ENCODE measurements at regions not wholly inside any gene's neighbourhood (a gene's known extent, or its start where the extent isn't known, plus 50 kb on each side); places are given as distances from the start of the nearest gene placed in this dataset.

GRCh38 chr1:59158321-59158720, 138.6 kb upstream of the FGGY start:
- no peak for DNase-seq

DNA sequence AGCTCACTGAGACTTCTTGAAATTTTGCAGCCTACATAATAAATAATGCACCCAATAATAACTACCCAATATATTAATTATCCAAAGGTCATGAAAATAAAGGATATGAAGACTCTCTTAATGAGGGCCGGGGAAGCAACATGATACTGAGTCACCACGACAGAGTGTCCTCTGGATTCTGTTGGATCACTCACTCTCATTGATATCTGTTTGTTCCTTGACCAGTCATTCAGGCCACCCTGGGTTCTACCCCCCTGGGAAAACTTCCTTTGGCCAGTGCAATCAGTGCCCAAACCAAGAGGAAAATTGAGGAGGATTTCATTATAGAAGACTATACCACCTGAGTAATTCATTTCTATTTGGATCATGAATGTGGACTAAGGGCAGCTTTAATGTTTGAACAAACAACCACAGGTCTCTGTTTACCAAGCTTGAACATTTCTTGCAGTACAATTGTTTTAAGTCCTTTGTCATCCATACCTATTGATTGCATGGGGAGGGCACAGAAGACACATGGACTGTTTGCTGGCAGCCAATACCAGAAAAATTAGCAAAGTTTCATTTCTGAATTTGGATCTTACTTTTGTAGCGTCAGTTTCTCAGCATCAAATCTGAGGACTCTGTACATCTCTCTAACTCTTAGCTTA, 137.2 kb upstream of the FGGY start:
- DNase-seq: no peak

DNA sequence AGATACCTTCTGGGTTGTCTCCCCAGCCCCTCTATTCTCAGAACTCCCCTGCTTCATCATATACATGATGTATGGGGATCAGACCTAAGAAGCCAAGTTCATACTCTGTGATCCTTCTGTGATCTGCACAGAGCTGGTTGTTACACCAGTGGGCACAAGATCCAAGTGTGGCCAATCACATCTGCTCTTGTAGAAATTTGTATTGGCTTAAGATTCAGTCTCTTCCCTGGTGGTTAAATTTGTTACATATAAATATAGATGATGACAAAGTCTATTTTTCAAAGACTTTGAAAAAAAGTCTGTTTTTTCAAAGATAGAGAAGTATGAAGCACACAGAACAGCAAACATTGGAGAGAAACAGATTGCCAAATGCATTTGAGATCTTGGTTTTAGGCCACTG, 135.8 kb upstream of the FGGY start:
- DNase-seq: no peak

- DNase-seq: no peak
These were observed 134.2 kb upstream of the FGGY start for GRCh38 chr1:59162665-59163064.

GRCh38 chr1:59163268-59164092, 133.4 kb upstream of the FGGY start:
- no peak for DNase-seq

GRCh38 chr1:59164371-59164770, 132.5 kb upstream of the FGGY start:
- no peak for DNase-seq

GRCh38 chr1:59165353-59165752, 131.5 kb upstream of the FGGY start:
- DNase-seq: no peak

DNA sequence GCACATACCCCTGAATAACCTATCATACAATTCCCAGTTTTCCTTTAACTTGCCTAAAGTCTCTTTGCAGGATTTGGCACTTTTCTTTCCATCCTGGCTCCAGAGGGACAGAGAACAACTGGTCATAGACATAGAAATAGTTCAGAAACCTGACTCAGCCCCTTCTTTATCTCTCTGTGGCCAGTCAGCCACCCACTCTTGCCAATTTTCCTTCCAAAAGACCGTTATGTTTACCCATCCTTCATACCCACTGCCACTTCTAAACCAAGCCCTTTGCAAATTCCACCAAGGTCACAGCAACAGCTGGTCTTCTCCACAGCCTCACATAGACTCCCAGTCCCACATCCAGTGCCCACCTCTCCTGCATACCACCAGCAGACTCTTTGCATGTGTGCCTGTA, 127.2 kb upstream of the FGGY start:
- DNase-seq: no peak

DNA sequence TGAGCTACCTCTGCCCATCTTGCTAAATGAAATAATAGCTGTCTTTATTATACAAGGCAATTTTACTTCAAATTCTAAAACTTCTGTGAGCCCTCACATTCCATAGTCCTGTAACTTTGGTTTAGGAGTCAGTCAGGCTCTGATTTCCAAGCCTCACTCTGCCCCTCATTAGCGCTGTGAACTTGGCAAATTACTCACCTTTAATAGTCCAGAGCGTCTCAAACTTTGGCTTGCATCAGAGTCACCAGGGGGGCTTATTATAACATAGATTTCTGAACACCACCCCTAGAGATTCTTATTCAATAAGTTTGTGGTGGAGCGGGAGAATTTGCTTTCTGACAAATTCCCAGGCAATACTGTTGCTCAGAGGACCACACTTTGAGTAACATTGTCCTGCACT, 126.2 kb upstream of the FGGY start:
- no peak for DNase-seq

- no peak for DNase-seq
These were observed 125.1 kb upstream of the FGGY start for GRCh38 chr1:59171788-59172187.

- no peak for DNase-seq
These were observed 124.2 kb upstream of the FGGY start for GRCh38 chr1:59172693-59173092.

DNA sequence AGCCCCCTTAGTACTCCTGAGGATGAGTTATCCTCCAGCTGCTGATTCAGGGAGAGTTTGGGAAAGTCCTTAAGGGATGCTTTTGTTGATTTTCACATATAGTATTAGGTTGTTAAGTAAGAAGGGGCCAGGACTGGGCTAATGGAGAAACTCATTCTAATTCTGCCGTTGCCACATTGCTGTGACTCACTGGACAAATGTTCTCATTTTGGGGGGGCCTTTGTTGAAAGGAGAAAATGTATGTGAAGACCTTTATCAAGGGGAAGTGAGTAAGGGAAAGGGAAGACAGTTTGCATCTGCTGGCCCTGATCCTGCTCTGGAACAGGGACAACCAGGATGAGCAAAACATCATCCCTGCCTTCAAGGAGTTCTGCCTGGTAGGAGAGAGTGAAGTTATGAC, 123.2 kb upstream of the FGGY start:
- no peak for DNase-seq

- DNase-seq: no peak
These were observed 120.4 kb upstream of the FGGY start for GRCh38 chr1:59176471-59176870.

GRCh38 chr1:59177756-59178155, 119.1 kb upstream of the FGGY start:
- DNase-seq: no peak

- peak; percentile 76 for DNase-seq
These were observed 118.3 kb upstream of the FGGY start for GRCh38 chr1:59178339-59179187.

- DNase-seq: no peak
These were observed 117.2 kb upstream of the FGGY start for GRCh38 chr1:59179673-59180072.

DNA sequence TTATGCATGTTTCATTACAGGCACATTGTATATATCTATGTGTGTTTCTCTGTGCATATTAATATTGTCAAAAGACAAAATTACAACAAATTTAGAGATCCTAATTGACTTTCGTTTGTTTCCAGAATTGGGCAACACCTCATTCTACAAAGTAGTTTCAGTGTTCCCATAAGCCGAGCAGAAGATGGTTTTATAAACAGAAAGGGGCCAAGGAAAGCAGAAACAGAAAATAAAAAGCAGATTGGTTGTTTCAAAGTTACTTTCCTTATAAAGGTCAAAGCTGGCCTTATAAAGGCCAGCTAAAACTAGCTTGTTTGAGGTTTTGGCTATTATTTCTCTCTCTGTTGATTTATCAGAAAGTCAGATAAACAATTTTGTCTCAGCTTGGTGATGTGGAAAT, 116.2 kb upstream of the FGGY start:
- DNase-seq: no peak

DNA sequence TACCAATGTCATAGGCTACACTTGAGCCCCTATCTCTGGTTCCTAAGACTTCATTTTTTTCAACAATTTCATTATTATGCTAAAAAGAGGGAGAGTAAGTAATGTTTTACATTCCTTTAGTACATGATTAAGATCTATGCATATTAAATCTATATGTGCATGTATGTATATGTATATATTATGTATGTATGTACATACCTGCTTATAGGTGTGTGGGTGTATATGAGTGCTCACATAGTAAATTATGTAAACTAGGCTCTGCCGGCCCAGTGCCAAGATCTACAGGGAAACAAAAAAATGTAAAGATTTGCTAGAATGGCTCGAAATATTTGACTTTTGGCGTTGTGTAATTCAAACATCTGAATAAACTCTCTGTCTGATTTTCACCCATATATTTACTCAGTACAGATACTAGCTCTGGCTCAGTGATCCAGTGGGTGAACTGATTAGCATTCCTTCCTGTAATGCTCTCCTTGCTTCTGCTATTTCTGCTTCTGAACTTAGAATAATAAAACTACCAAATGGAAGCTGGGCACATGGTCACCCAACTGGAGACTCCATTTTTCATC, 113.1 kb upstream of the FGGY start:
- no peak for DNase-seq

DNA sequence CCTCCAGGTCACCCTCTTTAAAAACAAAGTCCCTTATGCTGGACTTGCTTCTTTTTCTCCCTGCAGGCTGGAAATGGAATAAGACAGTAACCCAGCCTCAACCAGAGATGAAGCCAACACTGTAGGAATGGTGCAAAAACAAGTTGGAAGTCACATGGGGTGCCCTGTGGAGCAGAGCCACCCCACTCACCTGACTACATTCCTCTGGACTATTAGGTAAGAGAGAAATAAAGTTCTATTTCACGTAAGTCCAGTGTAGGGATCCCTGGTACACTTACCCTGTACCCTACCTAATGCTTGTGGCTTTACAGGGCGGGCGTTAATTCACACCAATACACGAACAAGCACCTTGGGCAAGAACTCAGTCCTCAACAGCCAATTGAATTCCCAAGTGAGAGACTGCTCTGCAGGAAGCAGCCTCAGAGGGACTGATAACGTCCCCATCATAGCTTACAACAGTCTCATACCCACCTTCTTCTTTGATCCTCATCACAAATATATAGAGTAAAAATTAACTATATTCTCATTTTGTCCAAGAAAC, 112.5 kb upstream of the FGGY start:
- no peak for DNase-seq

DNA sequence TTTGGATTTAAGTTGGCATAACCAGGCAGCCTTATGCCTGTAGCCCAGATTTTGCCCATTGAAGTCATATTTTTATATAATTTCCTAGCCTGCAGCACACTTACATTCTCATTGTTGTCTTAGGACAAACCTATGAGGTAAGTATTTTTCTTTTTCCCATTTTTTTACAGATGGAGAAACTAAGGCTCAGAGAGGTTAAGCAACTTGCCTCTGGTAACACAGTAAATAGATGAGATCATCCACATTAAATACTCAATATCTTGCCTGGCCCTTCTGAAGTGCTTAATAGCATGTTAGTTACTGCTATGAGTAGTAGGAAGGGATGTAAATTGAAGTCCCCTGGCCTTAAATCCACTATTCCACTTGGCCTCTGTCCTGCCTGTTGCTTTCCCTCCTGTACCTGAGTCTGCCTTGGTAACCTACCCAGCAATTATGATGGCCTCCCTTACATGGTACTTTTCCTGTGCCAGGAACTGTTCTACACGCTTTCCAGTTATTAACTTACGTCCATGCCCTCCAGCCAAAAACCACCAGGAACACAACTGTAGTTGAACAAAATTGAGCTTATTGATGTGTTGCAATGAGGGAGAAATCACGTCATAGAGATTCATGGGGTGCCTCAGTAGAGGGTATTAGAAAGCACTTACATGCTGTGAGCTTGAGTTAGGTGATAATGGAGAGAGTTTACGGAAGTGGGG, 111.6 kb upstream of the FGGY start:
- no peak for DNase-seq

DNA sequence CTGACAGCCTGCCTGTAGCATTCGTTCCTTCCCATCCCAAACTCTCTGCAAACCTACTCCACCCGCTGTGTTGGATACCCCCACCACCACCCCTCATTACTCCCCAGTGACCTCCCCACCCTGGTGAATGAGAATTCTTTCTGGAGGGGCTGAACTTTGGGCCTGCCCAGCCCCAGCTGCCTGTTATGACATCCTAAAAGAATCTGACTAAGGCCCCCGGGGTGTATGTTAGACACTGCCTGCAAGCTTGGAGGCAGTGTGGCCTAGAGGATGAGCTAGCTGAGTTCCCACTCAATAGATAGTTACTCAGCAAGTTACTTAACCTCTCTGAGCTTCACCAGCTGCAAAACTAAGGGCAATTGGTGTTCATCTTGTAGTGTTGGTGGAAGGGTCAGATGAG, 110.2 kb upstream of the FGGY start:
- no peak for DNase-seq

GRCh38 chr1:59188413-59189213, 108.3 kb upstream of the FGGY start:
- DNase-seq: no peak
